Hepatocyte (in vitro differentiated cells): ENCODE measurements at regions not wholly inside any gene's neighbourhood (a gene's known extent, or its start where the extent isn't known, plus 50 kb on each side); places are given as distances from the start of the nearest gene placed in this dataset.
"Not testable (repeated sequence)": the region's sequence is repeated elsewhere in the genome, so short reads cannot be mapped to it uniquely, and the experiment has no call there.

Experiments used
- DNase-seq: peaks from one replicate; pipeline ENCODE4 v3.0.0-alpha.2; 2016; ENCODE audit warnings: low spot score
- H2AFZ ChIP-seq: fragments of 200-600 bp; sonication (generic); 2 replicates; pipeline ENCODE4 v1.6.0; 2016; ENCODE audit warnings: antibody characterized with exemption, mild to moderate bottlenecking
- H3K27ac ChIP-seq: fragments of 200-600 bp; sonication (generic); 2 replicates; pipeline ENCODE4 v1.5.1; 2016; ENCODE audit warnings: mild to moderate bottlenecking
- H3K27me3 ChIP-seq: fragments of 200-600 bp; sonication (generic); 2 replicates; pipeline ENCODE4 v1.6.1; 2016
- H3K36me3 ChIP-seq: fragments of 200-600 bp; sonication (generic); replicated peaks from 2 replicates; pipeline ENCODE4 v1.5.1; 2016; ENCODE audit warnings: low read depth; ENCODE audit not compliant: insufficient read depth
- H3K4me1 ChIP-seq: fragments of 200-600 bp; sonication (generic); 2 replicates; pipeline ENCODE4 v1.5.1; 2016; ENCODE audit warnings: mild to moderate bottlenecking, moderate library complexity; ENCODE audit not compliant: insufficient read depth
- H3K4me2 ChIP-seq: fragments of 200-600 bp; sonication (generic); 2 replicates; pipeline ENCODE4 v1.6.0; 2016
- H3K4me3 ChIP-seq: fragments of 200-600 bp; sonication (generic); 2 replicates; pipeline ENCODE4 v1.5.1; 2016; ENCODE audit warnings: mild to moderate bottlenecking
- H3K79me2 ChIP-seq: fragments of 200-600 bp; sonication (generic); 2 replicates; pipeline ENCODE4 v1.6.0; 2017; ENCODE audit warnings: mild to moderate bottlenecking
- H3K9me2 ChIP-seq: fragments of 200-600 bp; sonication (generic); replicated peaks from 2 replicates; pipeline ENCODE4 v1.6.0; 2017; ENCODE audit warnings: mild to moderate bottlenecking; ENCODE audit not compliant: insufficient read depth
- H3K9me3 ChIP-seq: fragments of 200-600 bp; sonication (generic); 2 replicates; pipeline ENCODE4 v1.5.1; 2016; ENCODE audit warnings: low read depth, mild to moderate bottlenecking
- H4K20me1 ChIP-seq: fragments of 200-600 bp; sonication (generic); 2 replicates; pipeline ENCODE4 v1.6.0; 2016; ENCODE audit warnings: mild to moderate bottlenecking; ENCODE audit not compliant: insufficient read depth, poor library complexity, severe bottlenecking
- EZH2 ChIP-seq: fragments of 200-600 bp; sonication (generic); IDR thresholded peaks from 2 replicates; pipeline ENCODE4 v1.6.1; 2016; ENCODE audit warnings: antibody characterized with exemption, mild to moderate bottlenecking, borderline replicate concordance
- EZH2phosphoT487 ChIP-seq: fragments of 200-600 bp; sonication (generic); IDR thresholded peaks from one replicate; pipeline ENCODE4 v1.6.1; 2018; ENCODE audit warnings: antibody characterized with exemption, mild to moderate bottlenecking, low read depth, moderate library complexity; ENCODE audit not compliant: unreplicated experiment, severe bottlenecking
- WGBS: methylation state at CpG from one replicate; pipeline ENCODE4 v1.1.6; 2016; ENCODE audit warnings: low lambda C conversion rate; ENCODE audit errors: missing lambda C conversion rate; 5-methylcytosine and 5-hydroxymethylcytosine counted together
- TF ChIP-seq, protein P1 (sequence below): fragments of 200-600 bp; sonication (generic); IDR thresholded peaks from 2 replicates; pipeline ENCODE4 v1.5.1; 2016; ENCODE audit warnings: antibody characterized with exemption, mild to moderate bottlenecking; ENCODE audit not compliant: poor library complexity

DNA sequence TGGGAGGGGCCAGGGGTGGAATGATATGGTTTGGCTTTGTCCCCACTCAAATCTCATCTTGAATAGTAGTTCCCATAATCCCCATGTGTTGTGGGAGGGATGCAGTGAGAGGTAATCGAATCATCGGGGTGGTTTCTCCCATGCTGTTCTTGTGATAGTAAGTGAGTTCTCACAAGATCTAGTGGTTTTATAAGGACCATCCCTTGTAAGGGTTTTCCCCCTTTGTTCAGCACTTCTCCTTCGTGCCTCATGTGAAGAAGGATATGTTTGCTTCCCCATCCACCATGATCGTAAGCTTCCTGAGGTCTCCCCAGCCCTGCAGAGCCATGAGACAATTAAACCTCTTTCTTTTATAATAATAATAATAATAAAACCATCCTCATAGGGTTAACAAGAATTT is 53.4 kb upstream of the PRNP start:
- Histone ChIP-seq H3K4me1 (no peaks in the 10 kb centered on the region), H3K4me2 (no peak overlapping the region), H3K79me2 (no peaks in the 10 kb centered on the region), H3K4me3 (no peak overlapping the region), H3K36me3 (no peaks in the 10 kb centered on the region), H4K20me1 (no peaks in the 10 kb centered on the region), H3K27ac (no peak overlapping the region), H3K9me3 (no peaks in the 10 kb centered on the region), H3K9me2 (no peaks in the 10 kb centered on the region), H3K27me3 (no peaks in the 10 kb centered on the region), H2AFZ (no peak overlapping the region)
- WGBS = 92% methylated on average over 4 of the region's 4 CpGs
- DNase-seq = no peak
- no peak for TF ChIP-seq EZH2
- TF ChIP-seq, protein P1, sequence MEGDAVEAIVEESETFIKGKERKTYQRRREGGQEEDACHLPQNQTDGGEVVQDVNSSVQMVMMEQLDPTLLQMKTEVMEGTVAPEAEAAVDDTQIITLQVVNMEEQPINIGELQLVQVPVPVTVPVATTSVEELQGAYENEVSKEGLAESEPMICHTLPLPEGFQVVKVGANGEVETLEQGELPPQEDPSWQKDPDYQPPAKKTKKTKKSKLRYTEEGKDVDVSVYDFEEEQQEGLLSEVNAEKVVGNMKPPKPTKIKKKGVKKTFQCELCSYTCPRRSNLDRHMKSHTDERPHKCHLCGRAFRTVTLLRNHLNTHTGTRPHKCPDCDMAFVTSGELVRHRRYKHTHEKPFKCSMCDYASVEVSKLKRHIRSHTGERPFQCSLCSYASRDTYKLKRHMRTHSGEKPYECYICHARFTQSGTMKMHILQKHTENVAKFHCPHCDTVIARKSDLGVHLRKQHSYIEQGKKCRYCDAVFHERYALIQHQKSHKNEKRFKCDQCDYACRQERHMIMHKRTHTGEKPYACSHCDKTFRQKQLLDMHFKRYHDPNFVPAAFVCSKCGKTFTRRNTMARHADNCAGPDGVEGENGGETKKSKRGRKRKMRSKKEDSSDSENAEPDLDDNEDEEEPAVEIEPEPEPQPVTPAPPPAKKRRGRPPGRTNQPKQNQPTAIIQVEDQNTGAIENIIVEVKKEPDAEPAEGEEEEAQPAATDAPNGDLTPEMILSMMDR = no peak
- no peak for TF ChIP-seq EZH2phosphoT487

DNA sequence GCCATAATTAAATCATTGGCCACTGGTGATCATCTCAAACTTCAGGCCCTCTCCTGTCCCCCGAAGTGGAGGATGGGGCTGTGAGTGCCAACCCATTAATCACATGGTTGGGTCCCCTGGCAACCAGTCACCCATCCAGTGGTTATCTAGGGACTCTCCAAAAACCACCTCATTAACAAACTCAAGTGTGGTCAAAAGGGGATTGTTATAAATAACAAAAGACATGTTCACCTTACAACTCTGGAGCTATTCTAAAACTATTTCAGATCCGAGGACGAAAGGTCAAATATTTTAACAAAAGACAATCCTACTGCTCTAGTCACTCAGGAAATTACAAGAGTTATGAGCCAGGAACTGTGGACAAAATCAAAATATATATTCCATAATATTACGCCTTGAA is 60.0 kb upstream of the PRNP start:
- H3K36me3 ChIP-seq = no peaks in the 10 kb centered on the region
- DNase-seq = no peak
- no peaks in the 10 kb centered on the region for H3K27me3 ChIP-seq
- no peak overlapping the region for H3K4me2 ChIP-seq
- no peak overlapping the region for H3K4me3 ChIP-seq
- no peaks in the 10 kb centered on the region for H3K9me2 ChIP-seq
- no peaks in the 10 kb centered on the region for H4K20me1 ChIP-seq
- no peak overlapping the region for H3K27ac ChIP-seq
- no peaks in the 10 kb centered on the region for H3K79me2 ChIP-seq
- no peak overlapping the region for H2AFZ ChIP-seq
- no peaks in the 10 kb centered on the region for H3K9me3 ChIP-seq
- WGBS = 92% methylated on average over 4 of the region's 4 CpGs
- no peaks in the 10 kb centered on the region for H3K4me1 ChIP-seq
- TF ChIP-seq, protein P1 = no peak
- TF ChIP-seq EZH2phosphoT487 (no peak), EZH2 (no peak)

DNA sequence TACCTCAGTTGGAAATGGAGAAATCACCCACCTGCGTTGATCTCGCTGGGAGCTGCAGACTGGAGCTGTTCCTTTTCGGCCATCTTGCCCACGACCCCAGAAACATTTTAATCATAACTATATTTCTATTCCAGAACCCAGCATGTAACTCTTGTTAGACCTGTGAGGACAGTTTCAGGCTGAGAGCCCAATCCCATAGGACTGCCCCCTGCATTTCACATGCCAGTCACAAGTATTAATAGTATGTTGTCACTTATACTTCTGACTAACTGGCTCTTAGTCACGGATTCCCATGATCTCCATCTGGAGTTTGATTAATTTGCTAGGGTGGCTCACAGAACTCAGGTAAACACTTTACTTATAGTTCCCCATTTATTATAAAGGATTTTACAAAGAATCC is 60.6 kb upstream of the PRNP start:
- no peak overlapping the region for H3K4me3 ChIP-seq
- no peak for DNase-seq
- no peaks in the 10 kb centered on the region for H3K9me3 ChIP-seq
- no peaks in the 10 kb centered on the region for H3K27me3 ChIP-seq
- H3K36me3 ChIP-seq = no peaks in the 10 kb centered on the region
- no peaks in the 10 kb centered on the region for H3K79me2 ChIP-seq
- H3K9me2 ChIP-seq = no peaks in the 10 kb centered on the region
- H2AFZ ChIP-seq = no peak overlapping the region
- TF ChIP-seq EZH2phosphoT487 = no peak
- TF ChIP-seq, protein P1 = no peak
- no peak for TF ChIP-seq EZH2
- 90% methylated on average over 5 of the region's 5 CpGs for WGBS
- H4K20me1 ChIP-seq = no peaks in the 10 kb centered on the region
- no peak overlapping the region for H3K4me2 ChIP-seq
- no peak overlapping the region for H3K27ac ChIP-seq
- no peaks in the 10 kb centered on the region for H3K4me1 ChIP-seq

DNA sequence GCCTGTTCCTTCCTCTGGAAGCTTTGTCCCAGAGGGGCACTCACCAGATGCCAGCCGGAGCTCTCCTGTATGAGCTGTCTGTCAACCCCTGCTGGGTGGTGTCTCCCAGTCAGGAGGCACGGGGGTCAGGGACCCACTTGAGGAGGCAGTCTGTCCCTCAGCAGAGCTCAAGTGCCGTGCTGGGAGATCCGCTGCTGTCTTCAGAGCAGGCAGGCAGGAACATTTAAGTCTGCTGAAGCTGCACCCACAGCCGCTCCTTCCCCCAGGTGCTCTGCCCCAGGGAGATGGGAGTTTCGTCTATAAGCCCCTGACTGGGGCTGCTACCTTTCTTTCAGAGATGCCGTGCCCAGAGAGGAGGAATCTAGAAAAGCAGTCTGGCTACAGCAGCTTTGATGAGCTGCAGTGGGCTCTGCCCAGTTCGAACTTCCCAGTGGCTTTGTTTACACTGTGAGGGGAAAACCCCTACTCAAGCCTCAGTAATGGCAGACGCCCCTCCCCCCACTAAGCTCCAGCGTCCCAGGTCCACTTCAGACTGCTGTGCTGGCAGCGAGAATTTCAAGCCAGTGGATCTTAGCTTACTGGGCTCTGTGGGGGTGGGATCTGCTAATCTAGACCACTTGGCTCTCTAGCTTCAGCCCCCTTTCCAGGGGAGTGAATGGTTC is 61.5 kb upstream of the PRNP start:
- not testable (repeated sequence) for DNase-seq, H4K20me1 ChIP-seq, H2AFZ ChIP-seq, H3K36me3 ChIP-seq, H3K4me1 ChIP-seq, H3K9me2 ChIP-seq, H3K79me2 ChIP-seq, H3K27me3 ChIP-seq, H3K4me3 ChIP-seq, H3K27ac ChIP-seq, H3K9me3 ChIP-seq, H3K4me2 ChIP-seq
- 80% methylated on average over 11 of the region's 11 CpGs for WGBS

DNA sequence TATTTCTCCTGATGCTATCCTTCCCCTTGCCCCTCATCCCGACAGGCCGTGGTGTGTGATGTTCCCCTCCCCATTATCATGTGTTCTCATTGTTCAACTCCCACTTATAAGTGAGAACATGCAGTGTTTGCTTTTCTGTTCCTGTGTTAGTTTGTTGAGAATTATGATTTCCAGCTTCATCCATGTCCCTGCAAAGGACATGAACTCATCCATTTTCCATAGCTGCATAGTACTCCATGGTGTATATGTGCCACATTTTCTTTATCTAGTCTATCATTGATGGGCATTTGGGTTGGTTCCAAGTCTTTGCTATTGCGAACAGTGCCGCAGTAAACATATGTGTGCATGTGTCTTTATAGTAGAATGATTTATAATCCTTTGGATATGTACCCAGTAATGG is 67.1 kb upstream of the PRNP start:
- H3K4me1 ChIP-seq, DNase-seq, H3K27ac ChIP-seq, H3K9me3 ChIP-seq, H3K9me2 ChIP-seq, H3K27me3 ChIP-seq, H3K4me3 ChIP-seq, H3K4me2 ChIP-seq, H3K36me3 ChIP-seq, H3K79me2 ChIP-seq, H4K20me1 ChIP-seq, H2AFZ ChIP-seq: not testable (repeated sequence)
- WGBS = 97% methylated on average over 4 of the region's 4 CpGs
